ENCODE measurements at regions not wholly inside any gene's neighbourhood (a gene's known extent, or its start where the extent isn't known, plus 50 kb on each side); places are given as distances from the start of the nearest gene placed in this dataset.

DNA sequence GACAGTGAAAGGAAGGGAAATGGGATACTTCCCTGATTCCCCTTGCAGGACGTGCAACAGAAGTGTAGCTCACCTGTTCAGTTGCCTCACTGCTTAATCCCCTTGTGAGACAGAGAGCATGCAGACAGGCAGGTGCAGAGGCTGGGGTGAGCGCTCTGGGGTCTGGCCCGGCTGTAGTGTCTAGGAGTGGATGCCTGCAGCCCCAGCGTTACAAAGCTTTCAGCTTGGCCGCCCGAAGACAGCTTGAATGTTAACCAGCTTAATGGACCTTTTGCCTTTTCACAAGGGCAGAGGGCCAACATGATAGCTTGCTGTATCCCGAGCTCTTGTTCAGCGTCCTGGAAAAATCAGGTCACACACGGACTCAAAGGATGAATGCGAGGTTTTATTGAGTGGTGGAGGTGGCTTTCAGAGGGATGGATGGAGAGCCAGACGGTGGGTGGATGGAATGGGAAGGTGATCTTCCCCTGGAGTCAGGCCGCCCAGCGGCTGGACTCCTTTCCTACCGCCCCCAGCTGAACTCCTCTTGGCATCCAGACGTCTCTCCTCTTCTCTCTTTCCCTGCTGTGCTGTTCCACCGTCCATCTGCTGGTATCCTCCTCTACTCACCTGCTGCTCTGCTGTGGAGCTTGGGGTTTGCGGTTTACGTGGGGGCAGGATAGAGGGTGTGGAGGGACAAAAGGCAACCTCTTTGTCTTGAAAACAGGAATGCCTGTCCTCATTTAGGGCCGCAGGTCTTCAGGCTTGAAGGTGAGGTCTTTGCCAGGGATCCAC is 86.2 kb upstream of the RESF1 start:
- no peak for ATAC-seq (ENCODE audit: low FRiP score in 2 of 2)
- Histone ChIP-seq H3K4me1 (peaks cover 7 to 19% (median 9%) of the 10 kb centered on the region in 4 donors), H3K27ac (no peak overlapping the region), H3K4me3 (no peak overlapping the region), H3K36me3 (no peaks in the 10 kb centered on the region), H3K27me3 (no peaks in the 10 kb centered on the region), H3K9me3 (no peaks in the 10 kb centered on the region)
- WGBS, 2 donors = 81 to 86% methylated on average over 19 of the region's 19 CpGs
- no peak for TF ChIP-seq EP300 (IDR thresholded peaks at IDR 0.05)
- TF ChIP-seq POLR2AphosphoS5 (IDR thresholded peaks at IDR 0.05) = no peak
- TF ChIP-seq CTCF (IDR thresholded peaks at IDR 0.05) = no peak
- TF ChIP-seq POLR2A (IDR thresholded peaks at IDR 0.05) = no peak
- no peak for DNase-seq

- Histone ChIP-seq H3K36me3 (no peaks in the 10 kb centered on the region), H3K4me3 (no peak overlapping the region), H3K27me3 (no peaks in the 10 kb centered on the region), H3K4me1 (peaks cover 4 to 19% (median 5%) of the 10 kb centered on the region in 4 donors), H3K27ac (no peak overlapping the region), H3K9me3 (no peaks in the 10 kb centered on the region)
- DNase-seq (no peak), ATAC-seq (ENCODE audit: low FRiP score in 2 of 2) (no peak)
- WGBS, 2 donors = 78 to 85% methylated on average over 2 of the region's 2 CpGs
- TF ChIP-seq CTCF (IDR thresholded peaks at IDR 0.05) = no peak
- no peak for TF ChIP-seq EP300 (IDR thresholded peaks at IDR 0.05)
- no peak for TF ChIP-seq POLR2A (IDR thresholded peaks at IDR 0.05)
- no peak for TF ChIP-seq POLR2AphosphoS5 (IDR thresholded peaks at IDR 0.05)
These were observed 89.2 kb upstream of the RESF1 start for GRCh38 chr12:31869972-31870371.

DNA sequence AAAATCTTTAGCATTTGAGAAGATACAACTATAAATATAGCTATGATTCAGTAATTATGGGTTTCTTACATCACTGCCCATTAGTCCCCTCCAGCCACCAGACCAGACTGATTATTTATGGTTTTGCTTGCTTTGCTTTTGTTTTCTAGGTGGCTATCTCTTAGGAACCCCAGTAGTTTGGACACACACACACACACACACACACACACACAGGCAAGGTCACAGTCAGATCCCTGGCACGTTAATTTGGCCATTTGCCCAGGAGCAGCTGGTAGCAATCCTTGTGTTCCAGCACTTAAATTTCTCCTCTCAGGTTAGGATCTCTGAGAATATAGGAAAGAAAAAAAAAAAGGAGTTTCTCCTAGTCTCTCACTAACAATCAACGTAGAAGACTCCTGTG is 90.2 kb upstream of the RESF1 start:
- 22 to 37% methylated on average over 2 of the region's 2 CpGs for WGBS, 2 donors
- Histone ChIP-seq H3K4me3 (no peak overlapping the region), H3K4me1 (peaks cover 0 to 14% (median 0%) of the 10 kb centered on the region in 4 donors), H3K9me3 (no peaks in the 10 kb centered on the region), H3K27me3 (no peaks in the 10 kb centered on the region), H3K36me3 (no peaks in the 10 kb centered on the region), H3K27ac (no peak overlapping the region)
- no peak for TF ChIP-seq CTCF (IDR thresholded peaks at IDR 0.05)
- no peak for TF ChIP-seq POLR2A (IDR thresholded peaks at IDR 0.05)
- TF ChIP-seq POLR2AphosphoS5 (IDR thresholded peaks at IDR 0.05) = no peak
- TF ChIP-seq EP300 (IDR thresholded peaks at IDR 0.05) = no peak
- peak in 1 of 2 donors; percentile 23 for DNase-seq
- no peak for ATAC-seq (ENCODE audit: low FRiP score in 2 of 2)

DNA sequence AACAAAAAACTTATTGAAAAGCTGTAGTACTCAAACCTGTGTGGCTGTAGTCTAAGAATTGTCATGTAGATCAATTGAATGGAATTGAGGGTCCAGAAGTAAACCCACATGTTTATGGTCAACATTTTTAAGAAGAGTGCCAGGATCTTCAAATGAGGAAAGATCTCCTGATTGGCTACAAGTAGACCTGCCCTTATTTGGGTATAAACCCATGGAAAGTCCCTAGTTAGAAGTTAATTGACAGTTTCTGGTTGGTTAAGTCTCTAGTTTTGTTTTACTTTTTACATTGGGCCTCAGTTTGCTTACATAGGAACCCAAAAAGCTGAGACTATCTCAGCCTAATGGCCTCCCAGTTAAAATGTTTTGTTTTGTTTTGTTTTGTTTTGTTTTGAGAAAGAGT is 91.9 kb upstream of the RESF1 start:
- Histone ChIP-seq H3K9me3 (no peaks in the 10 kb centered on the region), H3K4me1 (peaks cover 0 to 14% (median 0%) of the 10 kb centered on the region in 4 donors), H3K27ac (no peak overlapping the region), H3K4me3 (no peak overlapping the region), H3K27me3 (no peaks in the 10 kb centered on the region), H3K36me3 (no peaks in the 10 kb centered on the region)
- DNase-seq (no peak), ATAC-seq (ENCODE audit: low FRiP score in 2 of 2) (no peak)
- TF ChIP-seq POLR2AphosphoS5 (IDR thresholded peaks at IDR 0.05) = no peak
- no peak for TF ChIP-seq POLR2A (IDR thresholded peaks at IDR 0.05)
- no peak for TF ChIP-seq EP300 (IDR thresholded peaks at IDR 0.05)
- no peak for TF ChIP-seq CTCF (IDR thresholded peaks at IDR 0.05)

DNA sequence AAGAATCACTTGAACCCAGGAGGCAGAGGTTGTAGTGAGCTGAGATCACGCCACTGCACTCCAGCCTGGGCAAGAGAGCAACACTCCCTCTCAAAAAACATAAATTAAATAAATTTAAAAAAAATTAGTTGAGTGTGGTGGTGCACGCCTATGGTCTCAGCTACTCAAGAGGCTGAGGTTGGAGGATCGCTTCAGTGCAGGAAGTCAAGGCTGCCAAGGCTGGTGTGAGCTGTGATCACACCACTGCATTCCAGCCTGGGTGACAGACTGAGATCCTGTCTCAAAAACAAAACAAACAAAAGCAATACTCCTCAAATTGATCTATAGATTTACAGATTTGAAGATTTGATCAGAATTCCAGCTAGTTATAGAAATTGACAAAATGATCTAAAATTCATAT is 92.7 kb upstream of the RESF1 start:
- DNase-seq (no peak), ATAC-seq (ENCODE audit: low FRiP score in 2 of 2) (no peak)
- no peaks in the 10 kb centered on the region for H3K27me3 ChIP-seq
- H3K27ac ChIP-seq = no peak overlapping the region
- WGBS, 2 donors = 85 to 95% methylated on average over 3 of the region's 3 CpGs
- no peak for TF ChIP-seq EP300 (IDR thresholded peaks at IDR 0.05)
- no peak for TF ChIP-seq POLR2AphosphoS5 (IDR thresholded peaks at IDR 0.05)
- no peak for TF ChIP-seq POLR2A (IDR thresholded peaks at IDR 0.05)
- no peak for TF ChIP-seq CTCF (IDR thresholded peaks at IDR 0.05)
- peaks cover 0 to 14% (median 0%) of the 10 kb centered on the region in 4 donors for H3K4me1 ChIP-seq
- no peak overlapping the region for H3K4me3 ChIP-seq
- H3K36me3 ChIP-seq = no peaks in the 10 kb centered on the region
- H3K9me3 ChIP-seq = no peaks in the 10 kb centered on the region

All from upper lobe of left lung (tissue), 6 donors.